HG03457 (cell line): ENCODE measurements at regions not wholly inside any gene's neighbourhood (a gene's known extent, or its start where the extent isn't known, plus 50 kb on each side); places are given as distances from the start of the nearest gene placed in this dataset.
"Not testable (repeated sequence)": the region's sequence is repeated elsewhere in the genome, so short reads cannot be mapped to it uniquely, and the experiment has no call there.

Source experiments
- ATAC-seq: cut with Tn5 transposase; IDR thresholded peaks from one replicate; pipeline ENCODE4 v1.9.1; 2021; ENCODE audit warnings: moderate number of reproducible peaks; ENCODE audit not compliant: unreplicated experiment

DNA sequence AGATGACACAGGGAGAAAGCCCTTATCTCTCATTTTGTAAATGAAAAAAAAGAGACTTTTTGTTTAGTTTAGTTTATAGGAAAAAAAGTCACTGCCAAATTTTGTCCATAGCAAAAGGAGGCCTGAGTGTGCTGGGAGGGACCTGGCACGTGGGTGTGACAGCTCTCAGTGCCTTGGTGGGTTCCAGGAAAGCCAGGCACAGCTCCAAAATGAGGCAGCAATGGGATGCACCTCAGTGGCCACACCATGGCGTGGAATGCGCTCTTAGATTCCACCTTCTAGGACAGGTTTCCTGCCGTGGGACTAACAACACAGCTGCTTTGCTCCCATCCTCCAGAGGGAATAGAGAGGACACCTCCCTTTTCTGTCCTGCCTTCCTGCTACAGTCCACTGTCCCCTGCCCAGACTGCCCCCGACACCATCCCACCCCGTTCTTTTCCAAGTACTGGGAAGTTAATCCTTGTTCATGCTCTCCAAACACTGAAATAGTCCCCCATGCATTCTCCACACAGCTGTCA is 207.6 kb downstream of the EMP1 start:
- no peak for ATAC-seq

DNA sequence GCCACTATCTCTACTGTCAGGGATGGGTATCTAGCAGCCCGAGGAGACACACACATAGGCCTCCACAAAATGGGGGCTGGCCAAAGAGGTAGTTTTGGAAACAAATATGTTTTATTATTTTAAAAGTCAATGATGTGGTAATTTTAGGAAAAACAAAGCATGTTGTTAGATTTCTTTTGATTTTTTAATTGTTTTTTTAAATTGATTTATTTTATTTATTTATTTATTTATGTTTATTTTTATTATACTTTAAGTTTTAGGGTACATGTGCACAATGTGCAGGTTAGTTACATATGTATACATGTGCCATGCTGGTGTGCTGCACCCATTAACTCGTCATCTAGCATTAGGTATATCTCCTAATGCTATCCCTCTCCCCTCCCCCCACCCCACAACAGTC is 194.8 kb downstream of the EMP1 start:
- ATAC-seq: not testable (repeated sequence)

- ATAC-seq: no peak
These were observed 194.4 kb downstream of the EMP1 start for GRCh38 chr12:13390918-13391317.

- ATAC-seq: no peak
These were observed 193.9 kb downstream of the EMP1 start for GRCh38 chr12:13390381-13390861.

DNA sequence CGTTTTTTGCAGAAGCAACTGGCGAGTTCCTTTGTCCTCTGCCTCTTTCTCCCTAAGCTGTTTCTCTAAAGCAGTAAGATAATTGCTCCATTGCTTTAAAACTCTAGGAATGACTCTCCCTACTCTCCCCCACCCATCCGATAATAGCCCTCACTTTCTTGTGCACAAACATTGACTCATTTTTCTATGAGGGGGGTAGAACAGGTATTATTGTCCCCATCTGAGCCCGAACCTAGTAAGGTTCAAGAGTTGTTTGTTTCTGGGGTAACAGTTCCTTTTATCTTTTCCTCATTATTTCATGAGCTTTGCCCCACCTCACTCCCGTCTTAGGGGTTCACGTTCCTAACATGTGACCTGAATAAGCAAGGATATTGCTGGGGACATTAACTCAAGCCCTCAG is 190.6 kb downstream of the EMP1 start:
- ATAC-seq: no peak

DNA sequence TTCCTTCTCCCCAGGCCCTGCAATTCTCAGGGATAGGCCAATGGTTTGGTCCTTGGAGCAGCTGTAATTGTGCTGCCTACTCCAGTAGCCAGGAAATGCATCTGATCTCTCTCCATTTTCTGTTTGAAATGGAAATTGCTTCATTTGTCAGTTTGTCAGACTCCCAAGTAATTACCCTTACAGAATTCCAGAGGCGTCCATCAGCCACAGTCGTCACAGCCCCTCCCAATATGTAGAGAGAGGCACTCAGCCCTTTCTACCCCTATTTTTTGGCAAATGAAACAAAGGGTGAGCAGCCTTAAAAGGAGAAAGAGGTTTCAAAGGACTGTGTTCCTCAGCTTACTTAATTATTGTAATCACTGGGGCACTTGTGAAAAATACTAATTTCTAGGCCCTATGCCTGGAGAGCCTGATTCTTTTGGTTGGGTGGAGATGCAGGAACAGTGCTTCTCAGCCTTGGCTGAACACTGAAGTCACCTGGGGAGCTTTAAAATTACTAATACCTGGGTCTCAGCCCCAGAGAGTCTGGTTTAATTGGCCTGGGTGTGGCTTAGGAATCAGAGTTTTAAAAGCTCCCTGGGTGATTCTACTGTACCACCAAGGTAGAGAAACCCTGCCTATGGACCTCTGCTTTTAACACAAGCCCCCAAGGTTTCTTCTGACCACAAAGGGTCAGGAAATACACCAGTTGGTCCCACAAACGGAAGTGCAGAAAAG is 190.0 kb downstream of the EMP1 start:
- ATAC-seq: no peak

GRCh38 chr12:13383379-13383778 is 186.9 kb downstream of the EMP1 start:
- no peak for ATAC-seq

DNA sequence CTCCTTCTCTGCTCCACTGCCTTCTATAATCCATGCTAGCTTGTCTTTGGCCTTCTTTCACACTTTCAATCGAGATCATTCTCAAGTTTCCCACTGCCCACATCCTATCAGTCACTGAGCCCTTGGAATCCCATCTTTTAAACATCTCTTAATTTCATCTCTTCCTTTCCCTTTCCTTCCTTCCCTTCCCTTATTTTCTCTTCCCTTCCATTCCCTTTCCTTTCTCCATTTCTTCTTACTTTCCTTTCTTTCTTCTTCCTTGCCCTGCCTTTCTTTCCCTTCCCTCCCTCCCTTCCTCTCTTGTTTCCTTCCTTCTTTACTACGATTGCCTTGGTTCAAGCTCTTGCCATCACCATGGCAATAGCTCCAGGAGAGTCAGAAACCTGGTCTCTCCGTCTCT is 183.8 kb downstream of the EMP1 start:
- ATAC-seq: no peak

- no peak for ATAC-seq
These were observed 183.1 kb downstream of the EMP1 start for GRCh38 chr12:13379531-13380188.

- ATAC-seq: no peak
These were observed 181.2 kb downstream of the EMP1 start for GRCh38 chr12:13377698-13378097.

GRCh38 chr12:13376610-13377373 is 180.3 kb downstream of the EMP1 start:
- no peak for ATAC-seq

- ATAC-seq: no peak
These were observed 179.2 kb downstream of the EMP1 start for GRCh38 chr12:13375583-13376345.

DNA sequence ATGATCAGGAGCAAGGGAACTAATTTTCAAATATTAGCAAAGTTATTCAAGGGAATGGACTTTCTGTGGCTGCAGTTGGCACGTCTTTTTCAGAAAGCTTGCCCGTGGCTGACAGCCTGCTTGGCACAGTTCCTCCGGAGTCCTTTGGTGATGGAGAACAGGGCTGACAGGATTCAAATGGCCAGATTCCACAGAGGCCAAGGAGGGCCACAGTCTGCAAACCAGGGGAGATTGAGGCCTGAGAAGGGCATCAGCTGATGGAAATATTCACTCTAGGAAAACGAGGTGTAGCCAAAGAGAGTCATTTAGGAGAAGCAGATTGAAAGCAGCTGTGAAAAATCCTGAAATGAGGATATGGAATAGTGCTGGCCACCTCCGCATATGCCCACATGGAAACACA is 178.3 kb downstream of the EMP1 start:
- ATAC-seq: no peak

GRCh38 chr12:13373803-13374202 is 177.3 kb downstream of the EMP1 start:
- no peak for ATAC-seq

- no peak for ATAC-seq
These were observed 176.6 kb downstream of the EMP1 start for GRCh38 chr12:13373131-13373530.

GRCh38 chr12:13372386-13372785 is 175.9 kb downstream of the EMP1 start:
- no peak for ATAC-seq

GRCh38 chr12:13371797-13372196 is 175.3 kb downstream of the EMP1 start:
- ATAC-seq: no peak

DNA sequence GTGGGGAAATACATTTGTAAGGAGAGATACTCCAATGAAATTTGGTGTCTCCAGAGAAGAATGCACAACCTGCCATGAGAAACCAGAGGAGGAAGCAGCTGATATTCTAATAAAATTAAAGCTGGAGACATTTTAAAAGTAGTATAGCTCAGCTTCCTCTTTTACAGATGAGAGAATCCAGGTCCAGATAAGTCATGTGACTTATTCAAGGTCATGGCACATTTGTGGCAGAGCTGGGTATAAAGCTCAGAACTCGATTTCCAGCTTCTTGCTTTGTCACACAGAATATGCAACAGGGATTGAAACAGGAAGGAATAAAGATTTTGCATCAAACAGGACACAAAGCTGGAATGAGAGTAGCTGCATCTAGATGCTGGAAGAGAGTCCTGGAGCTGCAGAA is 174.8 kb downstream of the EMP1 start:
- ATAC-seq: no peak

DNA sequence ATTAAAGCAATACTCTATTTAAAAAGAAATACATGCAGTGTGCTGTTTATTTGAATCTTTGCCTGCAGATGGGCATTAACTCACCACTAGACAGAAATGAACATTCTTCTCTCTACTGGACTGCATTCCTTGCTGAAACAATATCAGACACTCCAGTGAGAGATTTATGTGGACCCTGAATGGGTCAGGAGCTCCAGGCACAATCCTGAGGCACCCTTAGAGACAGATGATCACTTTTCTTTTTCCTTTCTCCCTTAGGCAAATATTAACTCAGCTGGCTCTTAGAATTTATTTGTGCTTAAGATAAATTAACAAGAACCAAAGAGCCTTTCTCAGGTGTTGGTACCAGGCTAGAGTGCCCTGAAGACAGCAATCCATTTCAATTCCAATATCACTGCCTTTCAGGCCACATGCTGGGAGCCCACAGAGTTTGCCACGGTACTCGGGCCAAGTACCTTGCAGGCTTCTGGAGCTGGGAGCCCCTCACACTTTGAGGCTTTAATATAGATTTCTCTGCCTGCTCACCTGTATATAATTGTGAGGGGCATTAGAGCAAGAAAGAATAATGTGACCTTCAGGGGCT is 173.0 kb downstream of the EMP1 start:
- ATAC-seq: no peak

GRCh38 chr12:13368971-13369370 is 172.4 kb downstream of the EMP1 start:
- ATAC-seq: no peak

GRCh38 chr12:13368431-13368830 is 171.9 kb downstream of the EMP1 start:
- ATAC-seq: no peak
